GM19239 (cell line): ENCODE measurements at regions not wholly inside any gene's neighbourhood (a gene's known extent, or its start where the extent isn't known, plus 50 kb on each side); places are given as distances from the start of the nearest gene placed in this dataset.

Source experiments
- DNase-seq: peaks from one replicate; pipeline ENCODE4 v3.0.0; 2011; ENCODE audit warnings: low spot score; ENCODE audit not compliant: insufficient read length
- FAIRE-seq: peaks from 2 replicates; lab custom pipeline; 2011; peaks lifted over from hg19 to GRCh38; lab: Jason Lieb, UNC

GRCh38 chr12:93944911-93945310 lies 203.5 kb upstream of the PLXNC1 start:
- DNase-seq (no peak), FAIRE-seq (no peak)

DNA sequence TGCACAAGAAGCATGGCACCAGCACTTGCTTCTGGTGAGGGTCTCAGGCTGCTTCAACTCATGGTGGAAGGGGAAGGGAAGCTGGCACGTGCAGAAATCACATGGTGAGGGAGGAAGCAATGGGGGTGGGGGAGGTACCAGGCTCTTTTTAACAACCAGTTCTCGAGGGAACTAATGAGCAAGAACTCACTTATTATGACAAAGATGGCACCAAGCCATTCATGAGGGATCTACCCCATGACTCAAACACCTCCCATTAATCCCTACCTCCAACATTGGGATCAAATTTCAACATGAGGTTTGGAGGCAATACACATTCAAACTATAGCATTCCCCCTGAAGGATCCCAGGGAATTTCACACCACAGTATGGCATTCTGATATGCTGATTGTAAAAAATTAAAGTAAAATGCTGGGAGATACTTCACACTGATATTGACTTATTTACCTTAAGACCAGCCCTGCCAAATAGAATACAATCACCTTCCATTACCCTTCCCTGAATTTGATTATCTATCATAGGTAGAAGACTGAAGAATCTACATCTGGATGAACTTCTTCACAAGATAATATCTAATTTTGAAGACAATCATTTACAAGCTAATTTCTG lies 201.7 kb upstream of the PLXNC1 start:
- FAIRE-seq: no peak

GRCh38 chr12:93947486-93947885 lies 200.9 kb upstream of the PLXNC1 start:
- no peak for FAIRE-seq
- no peak for DNase-seq

More for the DNA sequence above, 201.7 kb upstream of the PLXNC1 start:
- no peak for DNase-seq

DNA sequence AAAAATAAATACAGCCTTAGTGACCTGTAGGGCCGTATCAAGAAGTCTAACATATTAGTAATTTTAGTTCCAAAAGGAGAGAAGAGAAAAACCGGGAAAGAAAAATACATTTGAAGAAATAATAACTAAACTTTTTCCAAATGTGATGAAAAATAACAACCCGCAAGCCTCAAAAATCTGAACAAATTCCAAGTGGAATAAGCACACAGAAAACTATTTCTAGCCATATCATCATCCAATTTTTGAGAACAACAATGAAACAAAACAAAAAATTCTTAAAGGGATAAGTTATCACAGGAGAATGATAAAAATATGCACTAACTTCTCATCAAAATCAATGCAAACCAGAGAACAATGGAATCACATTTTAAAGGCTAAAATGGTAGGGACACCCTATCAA lies 198.1 kb upstream of the PLXNC1 start:
- FAIRE-seq: no peak
- DNase-seq: no peak

DNA sequence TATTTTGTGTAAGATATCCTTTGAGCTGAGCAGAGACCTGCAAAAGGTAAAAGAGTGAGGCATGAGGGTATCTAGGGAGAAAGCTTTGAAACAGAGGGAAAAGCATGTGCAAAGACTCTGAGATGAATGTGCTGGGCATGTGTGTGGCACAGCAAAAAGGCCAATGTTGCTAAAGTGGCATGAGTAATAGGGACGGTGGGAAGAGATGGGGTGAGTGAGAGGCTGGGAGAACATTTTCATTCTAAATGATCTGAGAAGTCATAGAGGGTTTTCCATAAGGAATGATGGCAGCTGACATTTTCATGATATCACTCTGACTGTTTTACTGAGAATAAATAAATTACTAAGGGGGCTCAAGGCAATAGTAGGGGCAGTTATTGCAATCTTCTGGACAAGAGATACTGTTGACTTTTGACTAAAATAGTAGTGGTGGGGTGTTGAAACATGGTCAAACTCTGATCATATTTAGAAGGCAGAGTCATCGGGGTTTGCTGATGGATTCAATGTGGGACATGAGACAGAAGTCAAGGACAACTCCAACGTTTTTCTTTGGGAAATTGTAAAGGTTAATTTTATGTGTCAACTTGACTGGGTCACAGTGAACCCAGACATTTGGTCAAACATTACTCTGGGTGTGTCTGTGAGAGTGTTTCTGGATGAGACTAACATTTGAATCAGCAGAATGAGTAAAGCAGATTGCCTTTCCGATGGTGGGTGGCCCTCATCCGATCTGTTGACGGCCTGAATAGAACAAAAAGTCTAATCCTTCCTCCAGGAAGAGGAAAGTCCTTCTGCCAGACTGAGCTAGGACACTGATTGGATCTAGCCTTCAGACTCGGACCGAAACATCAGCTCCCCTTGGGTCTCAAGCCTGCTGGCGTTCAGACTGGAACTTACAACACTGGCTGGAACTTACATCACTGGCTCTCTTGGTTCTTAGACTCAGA lies 193.9 kb upstream of the PLXNC1 start:
- FAIRE-seq: peak; percentile 31
- DNase-seq: no peak

GRCh38 chr12:93956551-93956950 lies 191.8 kb upstream of the PLXNC1 start:
- DNase-seq (no peak), FAIRE-seq (no peak)

- no peak for FAIRE-seq
- DNase-seq: no peak
These were observed 191.2 kb upstream of the PLXNC1 start for GRCh38 chr12:93957168-93957567.

GRCh38 chr12:93957870-93958269 lies 190.5 kb upstream of the PLXNC1 start:
- FAIRE-seq: no peak
- DNase-seq: no peak

DNA sequence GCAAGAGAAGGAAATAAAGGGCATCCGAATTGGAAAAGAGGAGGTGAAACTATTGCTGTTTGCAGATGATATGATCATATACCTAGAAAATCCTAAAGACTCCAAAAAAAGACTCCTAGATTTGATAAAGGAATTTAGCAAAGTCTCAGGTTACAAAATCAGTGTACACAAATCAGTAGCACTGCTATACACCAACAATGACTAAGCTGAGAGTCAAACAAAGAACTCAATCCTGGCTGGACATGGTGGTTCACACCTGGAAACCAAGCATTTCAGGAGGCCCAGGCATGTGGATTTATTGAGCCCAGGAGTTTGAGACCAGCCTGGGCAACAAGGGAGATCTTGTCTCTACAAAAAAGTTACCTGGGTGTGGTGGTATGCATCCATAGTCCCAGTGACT lies 188.7 kb upstream of the PLXNC1 start:
- no peak for DNase-seq
- no peak for FAIRE-seq

GRCh38 chr12:93960521-93960920 lies 187.9 kb upstream of the PLXNC1 start:
- no peak for DNase-seq
- no peak for FAIRE-seq

GRCh38 chr12:93962336-93962735 lies 186.0 kb upstream of the PLXNC1 start:
- FAIRE-seq: no peak
- no peak for DNase-seq

DNA sequence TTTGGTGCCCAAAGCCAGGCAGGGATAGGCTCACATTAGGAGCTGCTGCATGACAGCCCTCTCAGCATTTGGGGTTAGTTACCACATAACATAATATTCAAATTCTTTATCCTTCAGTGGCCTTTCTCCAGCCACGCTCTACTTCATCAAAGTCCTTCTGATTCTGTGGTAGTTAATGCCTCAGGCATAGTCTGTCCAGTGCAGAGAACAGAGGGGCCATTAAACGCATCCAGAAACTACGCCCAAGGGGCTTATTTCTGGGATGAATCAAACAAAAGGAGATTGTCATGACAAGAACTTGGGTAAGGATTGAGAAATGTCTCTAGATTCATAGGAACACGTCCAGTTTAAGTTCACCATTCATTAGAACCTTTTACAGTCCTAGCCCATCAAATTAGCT lies 183.4 kb upstream of the PLXNC1 start:
- DNase-seq: no peak
- no peak for FAIRE-seq

- DNase-seq: no peak
- no peak for FAIRE-seq
These were observed 181.8 kb upstream of the PLXNC1 start for GRCh38 chr12:93966516-93967133.

- DNase-seq (no peak), FAIRE-seq (no peak)
These were observed 180.9 kb upstream of the PLXNC1 start for GRCh38 chr12:93967454-93967853.

- DNase-seq: no peak
- no peak for FAIRE-seq
These were observed 179.7 kb upstream of the PLXNC1 start for GRCh38 chr12:93968536-93969285.

- FAIRE-seq (no peak), DNase-seq (no peak)
These were observed 177.3 kb upstream of the PLXNC1 start for GRCh38 chr12:93970900-93971688.

DNA sequence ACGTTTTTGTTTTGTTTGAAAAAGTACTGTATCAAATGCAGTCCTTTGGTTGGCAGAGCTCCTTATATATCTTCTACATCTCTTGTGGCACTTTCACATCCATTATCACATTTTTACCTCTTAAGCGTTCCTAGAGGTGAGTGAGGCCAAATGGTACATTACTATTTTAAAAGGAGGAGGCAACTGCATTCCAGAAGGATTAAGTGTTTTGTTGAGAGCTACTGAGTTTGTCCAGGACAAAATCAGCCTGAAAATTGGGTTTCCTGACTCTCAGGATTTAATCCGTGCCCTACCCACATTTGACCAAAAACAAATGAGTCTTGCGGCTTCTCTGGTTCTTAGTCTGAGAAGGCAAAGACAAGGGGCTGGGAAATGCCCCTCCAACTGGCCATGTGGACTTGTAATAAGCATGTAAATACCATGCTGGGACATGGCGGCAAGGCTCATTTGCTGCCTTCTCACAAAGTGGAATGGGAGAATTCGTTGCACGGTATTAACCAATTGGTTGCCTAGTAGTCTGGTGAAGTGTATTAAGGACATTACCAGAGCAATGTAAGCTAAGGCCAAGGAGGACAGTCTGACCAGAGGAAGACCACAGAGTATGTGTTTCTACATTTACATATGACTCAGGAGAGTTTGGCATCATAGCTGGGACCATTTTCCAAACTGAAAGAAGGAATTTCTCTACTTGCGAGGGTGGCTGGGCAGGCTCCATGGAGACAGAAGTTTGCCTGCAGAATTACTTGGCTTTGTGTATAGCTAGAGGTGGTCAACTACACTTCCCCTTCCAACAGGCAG lies 175.8 kb upstream of the PLXNC1 start:
- DNase-seq (no peak), FAIRE-seq (no peak)

GRCh38 chr12:93974252-93974651 lies 174.1 kb upstream of the PLXNC1 start:
- DNase-seq: no peak
- no peak for FAIRE-seq

- FAIRE-seq: no peak
These were observed 172.4 kb upstream of the PLXNC1 start for GRCh38 chr12:93976024-93976423.

More at GRCh38 chr12:93976024-93976423, 172.4 kb upstream of the PLXNC1 start:
- no peak for DNase-seq
